Calu3 (cell line): ENCODE measurements at regions not wholly inside any gene's neighbourhood (a gene's known extent, or its start where the extent isn't known, plus 50 kb on each side); places are given as distances from the start of the nearest gene placed in this dataset.

Experiments
- BruUV-seq: library from RNA; stranded (reverse); fragments of 400-500 nt; replicated peaks from 2 replicates; lab custom pipeline; 2021; lab: Mats Ljungman, UMichigan
- CTCF ChIA-PET: fragments of 300-600 bp; sonication (Branson Sonifier 250); formaldehyde crosslinking; loops from one replicate; lab custom pipeline; 2022; ENCODE audit warnings: antibody characterized with exemption; lab: Charles Lee
- DNase-seq: peaks from one replicate; pipeline ENCODE4 v3.0.0; 2022
- H3K27ac Mint-ChIP-seq: one replicate; pipeline ENCODE4 v1.8.0; 2022; ENCODE audit warnings: mixed read lengths; ENCODE audit not compliant: unreplicated experiment
- H3K27me3 Mint-ChIP-seq: one replicate; pipeline ENCODE4 v1.8.0; 2022; ENCODE audit warnings: mixed read lengths; ENCODE audit not compliant: unreplicated experiment
- H3K36me3 Mint-ChIP-seq: one replicate; pipeline ENCODE4 v1.8.0; 2022; ENCODE audit warnings: mild to moderate bottlenecking, moderate library complexity, mixed read lengths; ENCODE audit not compliant: insufficient read depth, unreplicated experiment
- H3K4me1 Mint-ChIP-seq: one replicate; pipeline ENCODE4 v1.8.0; 2022; ENCODE audit warnings: mild to moderate bottlenecking, low read depth, mixed read lengths; ENCODE audit not compliant: unreplicated experiment
- H3K4me3 Mint-ChIP-seq: one replicate; pipeline ENCODE4 v1.8.0; 2022; ENCODE audit warnings: mild to moderate bottlenecking, low read depth, moderate library complexity, mixed read lengths; ENCODE audit not compliant: unreplicated experiment
- H3K9me3 Mint-ChIP-seq: one replicate; pipeline ENCODE4 v1.8.0; 2022; ENCODE audit warnings: low read depth, mixed read lengths; ENCODE audit not compliant: unreplicated experiment
- intact Hi-C: fragments of 100-400 bp; cut with micrococcal nuclease; formaldehyde crosslinking; loops from one replicate; pipeline ENCODE4 v1.10.0; 2022; ENCODE audit not compliant: unreplicated experiment
- TF ChIP-seq, protein P1 (sequence below): fragments of 200-600 bp; IDR thresholded peaks from one replicate; pipeline ENCODE4 v1.8.0; 2022; ENCODE audit warnings: antibody characterized with exemption; ENCODE audit not compliant: unreplicated experiment

DNA sequence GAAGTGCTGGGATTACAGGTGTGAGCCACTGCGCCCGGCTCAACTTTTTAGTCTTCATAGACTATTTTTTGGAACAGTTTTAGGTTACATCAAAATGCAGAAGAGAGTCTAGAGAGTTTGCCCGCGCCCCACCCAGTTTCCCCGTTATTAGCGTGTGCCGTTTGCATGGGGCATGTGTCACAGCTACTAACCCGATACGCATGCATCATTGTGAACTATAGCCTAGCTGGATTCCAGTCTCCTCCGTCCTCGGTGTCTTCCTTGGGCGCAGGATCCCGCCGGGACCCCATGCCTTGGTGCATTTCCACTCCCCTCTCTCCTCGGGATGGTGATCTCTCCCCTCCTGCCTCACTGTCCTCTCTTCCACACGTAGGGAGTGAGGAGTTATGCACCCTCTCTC, 85.5 kb upstream of the ADRA2C start:
- no peak overlapping the region for H3K4me3 Mint-ChIP-seq
- H3K9me3 Mint-ChIP-seq = no peaks in the 10 kb centered on the region
- H3K27ac Mint-ChIP-seq = no peak overlapping the region
- intact Hi-C loops = no loop called here
- TF ChIP-seq, protein P1, sequence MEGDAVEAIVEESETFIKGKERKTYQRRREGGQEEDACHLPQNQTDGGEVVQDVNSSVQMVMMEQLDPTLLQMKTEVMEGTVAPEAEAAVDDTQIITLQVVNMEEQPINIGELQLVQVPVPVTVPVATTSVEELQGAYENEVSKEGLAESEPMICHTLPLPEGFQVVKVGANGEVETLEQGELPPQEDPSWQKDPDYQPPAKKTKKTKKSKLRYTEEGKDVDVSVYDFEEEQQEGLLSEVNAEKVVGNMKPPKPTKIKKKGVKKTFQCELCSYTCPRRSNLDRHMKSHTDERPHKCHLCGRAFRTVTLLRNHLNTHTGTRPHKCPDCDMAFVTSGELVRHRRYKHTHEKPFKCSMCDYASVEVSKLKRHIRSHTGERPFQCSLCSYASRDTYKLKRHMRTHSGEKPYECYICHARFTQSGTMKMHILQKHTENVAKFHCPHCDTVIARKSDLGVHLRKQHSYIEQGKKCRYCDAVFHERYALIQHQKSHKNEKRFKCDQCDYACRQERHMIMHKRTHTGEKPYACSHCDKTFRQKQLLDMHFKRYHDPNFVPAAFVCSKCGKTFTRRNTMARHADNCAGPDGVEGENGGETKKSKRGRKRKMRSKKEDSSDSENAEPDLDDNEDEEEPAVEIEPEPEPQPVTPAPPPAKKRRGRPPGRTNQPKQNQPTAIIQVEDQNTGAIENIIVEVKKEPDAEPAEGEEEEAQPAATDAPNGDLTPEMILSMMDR = no peak
- peaks cover 100% of the 10 kb centered on the region for H3K27me3 Mint-ChIP-seq
- H3K4me1 Mint-ChIP-seq = no peaks in the 10 kb centered on the region
- CTCF ChIA-PET = no interaction called here
- BruUV-seq = no TSS peak
- no peaks in the 10 kb centered on the region for H3K36me3 Mint-ChIP-seq
- DNase-seq = no peak

DNA sequence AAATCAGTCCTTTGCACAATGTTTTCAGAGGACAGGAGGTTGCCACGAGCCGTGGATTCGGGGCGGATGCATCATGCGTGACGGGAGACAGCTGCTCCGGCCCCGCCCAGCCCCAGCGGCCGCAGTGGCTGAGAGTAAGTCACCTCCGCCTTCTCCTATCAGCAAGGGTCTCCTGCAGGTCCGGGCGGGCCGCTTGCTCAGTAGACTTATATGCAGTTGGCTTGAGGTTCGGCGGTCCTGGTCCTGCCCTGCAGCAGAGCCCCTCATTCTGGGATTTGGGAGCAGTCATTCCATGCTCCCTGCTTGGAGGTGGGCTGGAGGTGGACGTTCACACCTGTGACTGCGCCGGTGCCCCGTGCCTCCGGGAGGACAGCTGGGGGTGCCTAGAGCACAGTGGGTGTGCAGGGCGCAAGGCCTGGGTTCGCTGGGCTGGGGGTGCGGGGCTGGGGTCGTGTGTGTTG, 86.3 kb upstream of the ADRA2C start:
- DNase-seq = no peak
- intact Hi-C loops = no loop called here
- Mint-ChIP-seq H3K9me3 (no peaks in the 10 kb centered on the region), H3K36me3 (no peaks in the 10 kb centered on the region), H3K27ac (no peak overlapping the region), H3K4me1 (no peaks in the 10 kb centered on the region), H3K27me3 (peaks cover 100% of the 10 kb centered on the region), H3K4me3 (no peak overlapping the region)
- CTCF ChIA-PET = no interaction called here
- no TSS peak for BruUV-seq
- TF ChIP-seq, protein P1 = no peak

DNA sequence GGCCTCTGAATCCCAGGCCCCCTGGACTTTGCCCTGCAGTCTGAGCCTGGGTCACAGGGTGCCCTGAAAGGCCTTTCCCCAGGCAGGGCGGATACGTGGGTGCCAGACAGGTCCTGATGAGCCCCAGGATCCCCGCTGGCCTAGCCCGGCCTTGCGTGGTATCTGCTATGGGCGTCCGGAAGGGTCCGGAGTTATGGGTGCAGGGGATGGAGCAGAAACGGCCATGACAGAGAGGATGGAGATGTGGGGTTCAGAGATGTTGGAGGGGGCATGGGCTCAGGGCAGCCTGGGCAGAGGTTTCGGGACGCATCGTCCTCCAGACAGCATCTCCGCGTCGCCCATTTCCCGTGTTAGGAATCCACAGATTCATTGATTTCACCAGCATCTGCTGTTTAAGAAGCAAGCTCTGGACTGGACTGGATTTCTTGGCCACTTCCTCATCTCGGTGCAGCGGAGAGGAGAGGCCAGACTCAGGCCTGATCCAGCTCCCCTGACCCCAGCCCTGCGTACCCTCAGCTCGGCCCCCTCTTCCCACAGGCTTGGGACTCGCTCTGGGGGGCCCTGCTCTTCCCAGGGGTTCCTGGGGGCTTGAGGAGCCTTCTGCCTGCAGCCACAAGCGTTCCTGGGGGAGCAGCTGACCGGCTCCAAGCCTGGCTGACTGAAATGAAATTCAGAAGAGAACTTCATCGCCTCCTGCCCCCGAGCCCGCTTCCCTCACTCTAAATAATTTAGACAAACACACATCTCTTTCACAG, 86.9 kb upstream of the ADRA2C start:
- peaks cover 98% of the 10 kb centered on the region for H3K27me3 Mint-ChIP-seq
- intact Hi-C loops = no loop called here
- no peak overlapping the region for H3K4me3 Mint-ChIP-seq
- H3K9me3 Mint-ChIP-seq = no peaks in the 10 kb centered on the region
- no peak overlapping the region for H3K27ac Mint-ChIP-seq
- no peaks in the 10 kb centered on the region for H3K36me3 Mint-ChIP-seq
- no peak for DNase-seq
- CTCF ChIA-PET = no interaction called here
- no peaks in the 10 kb centered on the region for H3K4me1 Mint-ChIP-seq
- no TSS peak for BruUV-seq
- TF ChIP-seq, protein P1 = no peak

DNA sequence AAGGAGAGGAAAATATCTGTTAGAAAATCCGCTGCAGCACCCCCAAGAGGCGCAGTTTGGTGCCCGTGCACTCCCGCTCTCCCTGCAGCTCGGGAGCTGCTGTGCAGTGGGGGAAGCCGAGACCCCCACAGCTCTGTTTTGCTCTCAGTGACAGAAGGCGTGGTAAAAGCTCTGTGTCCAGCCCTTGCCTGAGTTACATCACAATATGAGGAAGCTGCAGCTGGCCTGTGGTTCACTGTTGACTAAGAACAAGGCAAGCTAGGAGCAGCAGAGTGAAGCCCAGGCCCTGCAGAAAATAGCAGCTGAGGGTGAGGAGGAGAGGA, 88.5 kb upstream of the ADRA2C start:
- CTCF ChIA-PET = no interaction called here
- intact Hi-C loops = no loop called here

More for the DNA sequence above, 88.5 kb upstream of the ADRA2C start:
- Mint-ChIP-seq H3K27ac (no peak overlapping the region), H3K4me1 (no peaks in the 10 kb centered on the region), H3K27me3 (peaks cover 91% of the 10 kb centered on the region), H3K9me3 (no peaks in the 10 kb centered on the region), H3K36me3 (no peaks in the 10 kb centered on the region), H3K4me3 (no peak overlapping the region)
- DNase-seq = no peak
- TF ChIP-seq, protein P1 = no peak
- BruUV-seq = no TSS peak
